ENCODE measurements at regions not wholly inside any gene's neighbourhood (a gene's known extent, or its start where the extent isn't known, plus 50 kb on each side); places are given as distances from the start of the nearest gene placed in this dataset.
"Not testable (repeated sequence)": the region's sequence is repeated elsewhere in the genome, so short reads cannot be mapped to it uniquely, and the experiment has no call there.

DNA sequence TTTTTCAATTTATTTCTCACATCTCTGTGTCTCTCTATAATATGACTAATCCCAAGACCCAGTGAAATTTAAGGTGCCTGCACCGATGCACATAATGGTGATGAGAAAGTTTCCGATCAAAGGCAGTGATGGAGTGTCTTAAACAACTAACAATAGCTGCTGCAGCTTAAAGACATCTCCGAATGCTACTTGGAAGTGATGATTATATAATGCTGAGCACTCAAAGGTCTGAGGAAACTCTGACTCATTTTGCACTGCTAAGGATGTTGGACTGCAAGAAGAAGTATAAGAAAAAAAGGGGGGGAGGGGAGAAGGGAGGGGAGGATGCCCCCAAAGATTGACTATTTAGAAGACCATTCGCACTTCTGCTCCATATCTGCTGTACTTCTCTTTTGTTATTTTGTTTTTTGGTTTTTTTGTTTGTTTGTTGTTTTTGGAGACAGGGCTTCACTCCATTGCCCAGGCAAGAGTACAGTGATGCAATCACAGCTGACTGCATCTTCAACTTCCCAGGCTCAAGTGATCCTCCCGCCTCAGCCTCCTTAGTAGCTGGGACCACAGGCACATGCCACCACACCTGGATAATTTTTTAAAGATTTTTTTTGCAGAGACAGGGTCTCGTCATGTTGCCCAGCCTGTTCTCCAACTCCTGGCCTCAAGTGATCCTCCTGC, 192.2 kb downstream of the HSD17B3 start:
- Histone ChIP-seq H3K9me3 (peaks cover 0 to under 1% (median 0%) of the 10 kb centered on the region in 3 donors), H3K36me3 (no peaks in the 10 kb centered on the region), H3K27me3 (no peaks in the 10 kb centered on the region), H3K27ac (no peak overlapping the region), H3K4me1 (no peaks in the 10 kb centered on the region), H3K4me3 (no peak overlapping the region)
- no peak for DNase-seq
- TF ChIP-seq, protein P1, sequence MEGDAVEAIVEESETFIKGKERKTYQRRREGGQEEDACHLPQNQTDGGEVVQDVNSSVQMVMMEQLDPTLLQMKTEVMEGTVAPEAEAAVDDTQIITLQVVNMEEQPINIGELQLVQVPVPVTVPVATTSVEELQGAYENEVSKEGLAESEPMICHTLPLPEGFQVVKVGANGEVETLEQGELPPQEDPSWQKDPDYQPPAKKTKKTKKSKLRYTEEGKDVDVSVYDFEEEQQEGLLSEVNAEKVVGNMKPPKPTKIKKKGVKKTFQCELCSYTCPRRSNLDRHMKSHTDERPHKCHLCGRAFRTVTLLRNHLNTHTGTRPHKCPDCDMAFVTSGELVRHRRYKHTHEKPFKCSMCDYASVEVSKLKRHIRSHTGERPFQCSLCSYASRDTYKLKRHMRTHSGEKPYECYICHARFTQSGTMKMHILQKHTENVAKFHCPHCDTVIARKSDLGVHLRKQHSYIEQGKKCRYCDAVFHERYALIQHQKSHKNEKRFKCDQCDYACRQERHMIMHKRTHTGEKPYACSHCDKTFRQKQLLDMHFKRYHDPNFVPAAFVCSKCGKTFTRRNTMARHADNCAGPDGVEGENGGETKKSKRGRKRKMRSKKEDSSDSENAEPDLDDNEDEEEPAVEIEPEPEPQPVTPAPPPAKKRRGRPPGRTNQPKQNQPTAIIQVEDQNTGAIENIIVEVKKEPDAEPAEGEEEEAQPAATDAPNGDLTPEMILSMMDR (IDR thresholded peaks at IDR 0.05 in 4 of 5, conservative IDR thresholded peaks at IDR 0.05 in 1 of 5): no peak
- no peak for TF ChIP-seq POLR2A (IDR thresholded peaks at IDR 0.05)
- ATAC-seq: no peak
- intact Hi-C loops (cut with DNase I; ENCODE audit: low total_unique reads): no loop called here
- in situ Hi-C loops (cut with MboI; ENCODE audit: low sequenced_read_pairs in 4 of 4): no loop called here

DNA sequence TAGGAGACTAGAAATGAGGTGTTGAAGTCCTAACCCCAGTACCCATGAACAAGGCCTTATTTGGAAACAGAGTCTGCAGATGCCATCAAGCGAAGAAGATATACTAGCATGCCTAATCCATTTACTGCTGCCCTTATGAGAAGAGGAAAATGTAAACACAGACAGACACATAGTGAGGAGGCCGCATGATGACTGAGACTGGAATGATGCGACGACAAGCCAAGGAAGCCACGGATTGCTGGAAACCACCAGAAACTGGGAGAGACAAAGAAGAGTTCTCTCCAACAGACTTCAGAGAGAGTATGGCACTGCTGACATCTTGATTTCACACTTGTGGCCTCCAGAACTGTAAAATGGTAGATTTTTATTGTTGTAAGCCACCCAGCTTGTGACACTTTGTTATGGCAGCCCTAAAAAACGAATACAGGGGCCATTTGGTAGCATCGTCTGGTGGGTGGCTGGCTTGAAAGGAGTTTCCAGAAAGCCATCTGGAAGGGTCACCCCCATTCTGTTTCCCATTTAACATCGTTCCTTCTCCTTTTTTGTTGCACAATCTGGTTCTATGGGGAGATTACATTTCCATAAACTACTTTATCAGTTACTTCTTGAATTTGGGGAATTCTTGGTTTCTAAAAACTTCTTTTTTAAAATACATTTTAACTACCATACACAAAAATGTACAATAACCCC, 193.1 kb downstream of the HSD17B3 start:
- no peaks in the 10 kb centered on the region for H3K27me3 ChIP-seq
- intact Hi-C loops (cut with DNase I; ENCODE audit: low total_unique reads) (no loop called here), in situ Hi-C loops (cut with MboI; ENCODE audit: low sequenced_read_pairs in 4 of 4) (no loop called here)
- DNase-seq (no peak), ATAC-seq (no peak)
- no peak overlapping the region for H3K27ac ChIP-seq
- peaks cover 0 to 4% (median 0%) of the 10 kb centered on the region in 3 donors for H3K9me3 ChIP-seq
- H3K4me1 ChIP-seq: no peaks in the 10 kb centered on the region
- H3K4me3 ChIP-seq: no peak overlapping the region
- no peaks in the 10 kb centered on the region for H3K36me3 ChIP-seq
- TF ChIP-seq, protein P1 (IDR thresholded peaks at IDR 0.05 in 4 of 5, conservative IDR thresholded peaks at IDR 0.05 in 1 of 5): no peak
- TF ChIP-seq POLR2A (IDR thresholded peaks at IDR 0.05): no peak

DNA sequence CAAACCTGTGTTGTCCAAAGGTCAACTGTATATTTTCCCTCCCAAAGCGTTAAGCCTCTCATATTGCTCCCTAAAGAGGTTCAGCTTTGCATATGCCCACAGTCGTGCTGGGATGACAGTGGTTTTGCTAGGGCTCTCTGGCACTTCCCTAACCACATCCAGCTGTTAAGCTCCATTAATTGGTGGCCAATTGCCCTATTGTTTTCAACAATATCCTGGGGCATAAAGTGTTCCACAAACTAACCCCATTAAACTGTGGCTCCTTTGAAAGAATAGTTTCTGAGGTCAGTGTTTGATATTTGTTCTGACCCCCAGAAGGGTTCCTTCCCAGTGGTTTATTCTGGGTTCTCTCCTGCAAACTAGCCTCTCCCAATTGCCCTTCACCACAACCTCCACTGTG, 194.5 kb downstream of the HSD17B3 start:
- Histone ChIP-seq H3K27ac (no peak overlapping the region), H3K27me3 (no peaks in the 10 kb centered on the region), H3K4me3 (no peak overlapping the region), H3K36me3 (no peaks in the 10 kb centered on the region), H3K4me1 (no peaks in the 10 kb centered on the region), H3K9me3 (peaks cover 0 to 4% (median 0%) of the 10 kb centered on the region in 3 donors)
- DNase-seq: no peak
- intact Hi-C loops (cut with DNase I; ENCODE audit: low total_unique reads): no loop called here
- ATAC-seq: no peak
- in situ Hi-C loops (cut with MboI; ENCODE audit: low sequenced_read_pairs in 4 of 4): no loop called here
- TF ChIP-seq, protein P1 (IDR thresholded peaks at IDR 0.05 in 4 of 5, conservative IDR thresholded peaks at IDR 0.05 in 1 of 5): no peak
- TF ChIP-seq POLR2A (IDR thresholded peaks at IDR 0.05): no peak

DNA sequence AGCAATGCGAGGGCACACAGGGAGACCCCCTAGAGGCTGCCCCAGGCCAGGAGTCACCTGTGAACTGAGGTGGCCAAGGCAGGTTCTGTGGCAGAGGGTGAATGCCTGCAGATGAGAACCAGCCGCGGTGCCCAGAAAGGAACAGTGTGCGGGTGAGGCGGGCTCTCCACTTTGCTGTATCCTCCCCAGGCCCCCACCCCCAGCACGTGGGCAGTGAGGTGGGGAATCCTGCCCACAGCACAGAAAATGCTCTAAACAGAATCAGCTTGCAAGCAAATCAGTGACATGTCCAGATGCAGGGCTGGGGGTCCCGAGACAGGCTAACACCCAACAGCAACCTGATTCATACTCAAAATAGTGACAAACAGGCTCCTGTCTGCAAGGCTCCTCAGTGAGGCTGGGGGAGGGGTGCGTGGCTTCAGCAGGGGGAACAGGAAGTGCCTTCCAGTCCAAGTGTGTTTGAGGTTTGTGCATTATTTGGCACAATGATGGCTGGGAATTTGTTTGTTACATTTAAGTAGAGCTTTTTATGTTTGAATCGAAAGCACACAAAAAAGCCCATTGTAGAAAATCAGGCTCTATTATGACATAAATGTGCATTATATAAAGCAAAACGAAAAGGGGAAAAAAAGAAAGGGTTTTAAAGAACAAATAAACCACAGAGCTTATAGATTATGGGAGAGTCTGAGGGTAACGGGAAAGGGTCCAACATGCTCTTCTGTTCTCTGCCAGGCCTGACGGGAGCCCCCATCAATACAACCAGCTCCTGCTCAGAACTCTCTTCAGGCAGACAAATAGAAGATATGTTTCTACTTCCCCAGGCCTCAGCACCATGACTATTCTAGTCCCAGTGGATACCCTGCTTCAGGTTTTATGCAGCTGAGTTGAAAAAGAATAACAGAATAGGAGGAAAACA, 201.3 kb downstream of the HSD17B3 start:
- TF ChIP-seq POLR2A (IDR thresholded peaks at IDR 0.05): no peak
- TF ChIP-seq, protein P1 (IDR thresholded peaks at IDR 0.05 in 4 of 5, conservative IDR thresholded peaks at IDR 0.05 in 1 of 5): no peak
- Histone ChIP-seq H3K36me3 (no peaks in the 10 kb centered on the region), H3K27me3 (no peaks in the 10 kb centered on the region), H3K27ac (no peak overlapping the region), H3K4me1 (no peaks in the 10 kb centered on the region), H3K9me3 (peaks cover 0 to 4% (median 0%) of the 10 kb centered on the region in 3 donors), H3K4me3 (no peak overlapping the region)
- DNase-seq (no peak), ATAC-seq (no peak)
- intact Hi-C loops (cut with DNase I; ENCODE audit: low total_unique reads) (no loop called here), in situ Hi-C loops (cut with MboI; ENCODE audit: low sequenced_read_pairs in 4 of 4) (no loop called here)

DNA sequence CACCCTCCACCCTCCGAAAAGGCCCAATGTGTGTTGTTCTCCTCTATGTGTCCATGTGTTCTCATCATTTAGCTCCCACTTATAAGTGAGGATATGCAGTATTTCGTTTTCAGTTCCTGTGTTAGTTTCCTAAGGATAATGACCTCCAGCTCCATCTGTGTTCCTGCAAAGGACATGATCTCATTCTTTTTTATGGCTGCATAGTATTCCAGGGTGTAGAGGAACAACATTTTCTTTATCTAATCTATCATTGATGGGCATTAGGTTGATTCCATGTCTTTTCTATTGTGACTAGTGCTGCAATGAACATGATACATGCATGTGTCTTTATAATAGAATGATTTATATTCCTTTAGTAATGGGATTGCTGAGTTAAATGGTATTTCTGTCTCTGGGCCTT, 211.3 kb downstream of the HSD17B3 start:
- ATAC-seq; H3K9me3 ChIP-seq; H3K4me1 ChIP-seq; DNase-seq; H3K4me3 ChIP-seq; in situ Hi-C loops (cut with MboI; ENCODE audit: low sequenced_read_pairs in 4 of 4); H3K27me3 ChIP-seq; H3K27ac ChIP-seq; H3K36me3 ChIP-seq; intact Hi-C loops (cut with DNase I; ENCODE audit: low total_unique reads): not testable (repeated sequence)

Measured in gastrocnemius medialis (tissue), 4 donors.